ENCODE measurements at regions not wholly inside any gene's neighbourhood (a gene's known extent, or its start where the extent isn't known, plus 50 kb on each side); places are given as distances from the start of the nearest gene placed in this dataset.
A peak's percentile ranks its signal among the peaks of the same experiment; 100 is the strongest.
"Not testable (repeated sequence)": the region's sequence is repeated elsewhere in the genome, so short reads cannot be mapped to it uniquely, and the experiment has no call there.

DNA sequence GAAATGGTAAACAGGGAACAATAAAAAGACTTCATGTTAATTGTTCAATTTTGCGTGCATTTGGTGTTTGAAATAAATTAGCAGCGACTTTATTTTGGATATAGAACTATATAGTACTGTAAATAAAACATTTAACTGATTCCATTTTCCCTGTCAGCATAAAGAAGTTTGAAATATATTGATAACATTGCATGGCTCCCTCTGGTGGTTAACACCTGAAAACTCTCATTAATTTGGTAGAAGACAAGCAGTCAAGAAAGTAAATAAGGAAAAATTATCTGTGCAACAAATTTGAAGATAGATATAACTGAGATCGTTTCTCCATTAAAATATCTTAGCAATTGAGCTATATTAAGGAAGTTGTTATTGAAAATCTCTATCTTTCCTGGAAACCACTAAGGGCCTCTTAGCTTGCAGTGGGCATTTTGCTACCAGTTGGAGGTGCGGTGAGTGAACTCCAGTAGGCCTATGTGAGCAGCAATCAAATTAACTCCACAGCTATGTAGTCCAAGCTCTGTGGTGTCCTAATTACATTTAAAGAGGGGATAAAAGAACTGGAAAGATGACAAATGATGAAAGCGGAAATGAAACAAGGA is 435.7 kb upstream of the FKBP1C start:
- DNase-seq, result peak; percentile 47
- Histone ChIP-seq H3K18ac (ENCODE audit: low read length) (peak overlapping the region; percentile 28), H4K5ac (ENCODE audit: low read length) (no peak overlapping the region), H3K4me2 (ENCODE audit: low read length) (no peak overlapping the region), H3K23ac (ENCODE audit: low read length) (no peak overlapping the region), H3K79me1 (ENCODE audit: low read length) (no peaks in the 10 kb centered on the region), H3K9ac (ENCODE audit: low read length) (no peak overlapping the region), H3K27me3 (ENCODE audit: insufficient read depth, low read length, poor library complexity) (no peaks in the 10 kb centered on the region), H3K4me1 (ENCODE audit: control insufficient read depth, low read depth, low read length) (no peaks in the 10 kb centered on the region), H3K36me3 (ENCODE audit: control insufficient read depth, insufficient read depth, low read length) (no peaks in the 10 kb centered on the region), H2AK5ac (ENCODE audit: low read length) (no peak overlapping the region), H4K8ac (ENCODE audit: low read depth, low read length) (no peak overlapping the region), H3K4ac (ENCODE audit: low read depth, low read length) (no peak overlapping the region), H2BK120ac (ENCODE audit: low read depth, low read length) (no peak overlapping the region), H2BK5ac (ENCODE audit: low read length) (no peak overlapping the region), H3K56ac (ENCODE audit: low read length) (no peak overlapping the region), H3K79me2 (ENCODE audit: control insufficient read depth, insufficient read depth, low read length) (no peaks in the 10 kb centered on the region), H3K27ac (ENCODE audit: low read depth, low read length) (no peak overlapping the region), H3K4me3 (ENCODE audit: low read length) (no peak overlapping the region), H2BK15ac (replicated peaks; ENCODE audit: low read depth) (no peak overlapping the region)
- no CpG with 5 or more reads among the region's 5 CpGs for WGBS (ENCODE audit: extremely low coverage, insufficient coverage, low lambda C conversion rate)

DNA sequence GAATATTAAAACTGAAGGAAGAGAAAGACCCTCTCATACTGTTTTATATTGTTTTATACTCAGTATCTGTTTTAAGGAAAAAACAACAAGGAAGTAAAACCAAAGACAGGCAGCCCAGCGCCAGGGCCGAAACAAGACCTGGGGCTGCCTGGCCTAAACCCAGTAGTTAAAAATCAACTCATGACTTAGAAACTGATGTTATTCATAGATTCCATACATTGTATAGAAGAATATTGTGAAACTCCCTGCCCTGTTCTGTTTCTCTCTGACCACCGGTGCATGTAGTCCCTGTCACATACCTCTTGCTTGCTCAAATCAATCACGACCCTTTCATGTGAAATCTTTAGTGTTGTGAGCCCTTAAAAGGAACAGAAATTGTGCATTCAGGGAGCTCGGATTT is 445.1 kb upstream of the FKBP1C start:
- H3K4me1 ChIP-seq (ENCODE audit: control insufficient read depth, low read depth, low read length); H3K27ac ChIP-seq (ENCODE audit: low read depth, low read length); H3K23ac ChIP-seq (ENCODE audit: low read length); DNase-seq; H3K4me2 ChIP-seq (ENCODE audit: low read length); H3K79me1 ChIP-seq (ENCODE audit: low read length); H3K79me2 ChIP-seq (ENCODE audit: control insufficient read depth, insufficient read depth, low read length); H2BK15ac ChIP-seq (replicated peaks; ENCODE audit: low read depth); H3K18ac ChIP-seq (ENCODE audit: low read length); H4K8ac ChIP-seq (ENCODE audit: low read depth, low read length); H3K4me3 ChIP-seq (ENCODE audit: low read length); H2AK5ac ChIP-seq (ENCODE audit: low read length); H4K5ac ChIP-seq (ENCODE audit: low read length); H3K27me3 ChIP-seq (ENCODE audit: insufficient read depth, low read length, poor library complexity); H3K9ac ChIP-seq (ENCODE audit: low read length); H3K4ac ChIP-seq (ENCODE audit: low read depth, low read length); H3K36me3 ChIP-seq (ENCODE audit: control insufficient read depth, insufficient read depth, low read length): not testable (repeated sequence)
- Histone ChIP-seq H3K56ac (ENCODE audit: low read length) (peak overlapping the region; percentile 26), H2BK120ac (ENCODE audit: low read depth, low read length) (peak overlapping the region; percentile 96), H2BK5ac (ENCODE audit: low read length) (peak overlapping the region; percentile 25)
- WGBS (ENCODE audit: extremely low coverage, insufficient coverage, low lambda C conversion rate), result no CpG with 5 or more reads among the region's 5 CpGs

DNA sequence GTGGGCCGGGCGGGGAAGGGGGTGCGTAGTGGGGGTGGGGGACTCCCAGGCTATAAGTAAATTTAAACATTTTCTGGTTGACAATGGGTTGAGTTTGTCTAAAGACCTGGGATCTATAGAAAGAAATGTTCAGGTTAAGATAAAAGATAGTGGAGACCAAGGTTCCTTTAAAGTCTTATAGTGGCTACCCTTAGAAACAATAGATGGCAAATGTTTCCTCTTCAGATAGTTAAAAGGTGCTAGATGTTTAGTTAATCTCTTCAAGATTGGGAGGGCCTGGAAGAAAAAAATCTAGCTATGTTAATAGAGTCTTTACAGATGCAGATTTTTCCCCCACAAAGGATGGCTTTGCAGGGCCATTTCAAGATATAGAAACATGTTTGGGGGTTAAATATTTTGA is 446.4 kb upstream of the FKBP1C start:
- H4K8ac ChIP-seq (ENCODE audit: low read depth, low read length), result no peak overlapping the region
- H3K56ac ChIP-seq (ENCODE audit: low read length), result no peak overlapping the region
- no peak overlapping the region for H3K9ac ChIP-seq (ENCODE audit: low read length)
- H2AK5ac ChIP-seq (ENCODE audit: low read length), result no peak overlapping the region
- H3K36me3 ChIP-seq (ENCODE audit: control insufficient read depth, insufficient read depth, low read length), result no peaks in the 10 kb centered on the region
- WGBS (ENCODE audit: extremely low coverage, insufficient coverage, low lambda C conversion rate), result no CpG with 5 or more reads among the region's 3 CpGs
- peak overlapping the region; percentile 87 for H3K4ac ChIP-seq (ENCODE audit: low read depth, low read length)
- H4K5ac ChIP-seq (ENCODE audit: low read length), result no peak overlapping the region
- peak overlapping the region; percentile 82 for H2BK120ac ChIP-seq (ENCODE audit: low read depth, low read length)
- no peaks in the 10 kb centered on the region for H3K79me1 ChIP-seq (ENCODE audit: low read length)
- H3K4me1 ChIP-seq (ENCODE audit: control insufficient read depth, low read depth, low read length), result no peaks in the 10 kb centered on the region
- no peaks in the 10 kb centered on the region for H3K27me3 ChIP-seq (ENCODE audit: insufficient read depth, low read length, poor library complexity)
- H3K27ac ChIP-seq (ENCODE audit: low read depth, low read length), result no peak overlapping the region
- H3K4me2 ChIP-seq (ENCODE audit: low read length), result no peak overlapping the region
- no peak overlapping the region for H3K23ac ChIP-seq (ENCODE audit: low read length)
- H2BK15ac ChIP-seq (replicated peaks; ENCODE audit: low read depth), result no peak overlapping the region
- peak overlapping the region; percentile 80 for H3K18ac ChIP-seq (ENCODE audit: low read length)
- no peaks in the 10 kb centered on the region for H3K79me2 ChIP-seq (ENCODE audit: control insufficient read depth, insufficient read depth, low read length)
- H3K4me3 ChIP-seq (ENCODE audit: low read length), result no peak overlapping the region
- peak; percentile 91 for DNase-seq
- H2BK5ac ChIP-seq (ENCODE audit: low read length), result no peak overlapping the region

DNA sequence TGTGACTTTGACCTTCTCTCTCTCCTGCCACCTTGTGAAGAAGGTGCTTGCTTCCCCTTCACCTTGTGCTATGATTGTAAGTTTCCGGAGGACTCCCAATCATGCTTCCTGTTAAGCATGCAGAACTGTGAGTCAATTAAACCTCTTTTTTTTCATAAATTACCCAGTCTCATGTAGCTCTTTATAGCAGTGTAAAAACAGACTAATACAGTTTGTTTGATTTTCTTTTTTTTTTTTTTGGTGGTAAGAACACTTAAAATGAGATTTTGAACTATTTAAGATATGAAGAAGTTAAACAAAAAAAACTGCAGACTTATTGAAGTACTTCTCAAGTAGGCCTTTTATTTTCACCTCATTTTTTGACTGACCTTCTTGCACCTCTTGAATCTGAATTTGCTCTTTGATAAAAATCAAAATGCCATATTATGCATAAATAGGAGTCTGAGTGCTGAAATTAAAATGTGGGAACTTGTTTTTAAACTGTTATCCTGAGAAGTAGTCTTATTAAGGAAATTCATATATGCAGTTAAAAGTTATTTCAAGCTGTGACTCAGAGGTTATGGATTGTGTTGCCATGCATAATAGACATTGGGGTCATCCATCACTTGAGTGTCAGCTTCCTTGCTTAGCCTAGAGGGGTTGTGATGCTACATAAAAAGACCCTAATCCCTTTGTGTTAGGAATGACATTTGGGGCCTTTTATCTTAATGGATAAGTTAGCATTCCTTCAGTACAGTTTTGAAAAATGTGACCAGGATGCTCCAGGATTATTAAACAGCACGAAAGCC is 447.9 kb upstream of the FKBP1C start:
- H3K18ac ChIP-seq (ENCODE audit: low read length), result peak overlapping the region; percentile 60
- no peak overlapping the region for H2BK120ac ChIP-seq (ENCODE audit: low read depth, low read length)
- H3K27ac ChIP-seq (ENCODE audit: low read depth, low read length), result no peak overlapping the region
- no CpG with 5 or more reads among the region's 2 CpGs for WGBS (ENCODE audit: extremely low coverage, insufficient coverage, low lambda C conversion rate)
- no peaks in the 10 kb centered on the region for H3K4me1 ChIP-seq (ENCODE audit: control insufficient read depth, low read depth, low read length)
- peak overlapping the region; percentile 33 for H2BK5ac ChIP-seq (ENCODE audit: low read length)
- H3K4me2 ChIP-seq (ENCODE audit: low read length), result no peak overlapping the region
- H4K8ac ChIP-seq (ENCODE audit: low read depth, low read length), result no peak overlapping the region
- H4K5ac ChIP-seq (ENCODE audit: low read length), result no peak overlapping the region
- H2AK5ac ChIP-seq (ENCODE audit: low read length), result no peak overlapping the region
- H3K79me1 ChIP-seq (ENCODE audit: low read length), result no peaks in the 10 kb centered on the region
- no peak overlapping the region for H3K4me3 ChIP-seq (ENCODE audit: low read length)
- H3K56ac ChIP-seq (ENCODE audit: low read length), result no peak overlapping the region
- H3K23ac ChIP-seq (ENCODE audit: low read length), result no peak overlapping the region
- peak; percentile 9 for DNase-seq
- no peaks in the 10 kb centered on the region for H3K27me3 ChIP-seq (ENCODE audit: insufficient read depth, low read length, poor library complexity)
- H3K4ac ChIP-seq (ENCODE audit: low read depth, low read length), result no peak overlapping the region
- no peaks in the 10 kb centered on the region for H3K79me2 ChIP-seq (ENCODE audit: control insufficient read depth, insufficient read depth, low read length)
- peak overlapping the region; percentile 85 for H2BK15ac ChIP-seq (replicated peaks; ENCODE audit: low read depth)
- no peaks in the 10 kb centered on the region for H3K36me3 ChIP-seq (ENCODE audit: control insufficient read depth, insufficient read depth, low read length)
- no peak overlapping the region for H3K9ac ChIP-seq (ENCODE audit: low read length)

DNA sequence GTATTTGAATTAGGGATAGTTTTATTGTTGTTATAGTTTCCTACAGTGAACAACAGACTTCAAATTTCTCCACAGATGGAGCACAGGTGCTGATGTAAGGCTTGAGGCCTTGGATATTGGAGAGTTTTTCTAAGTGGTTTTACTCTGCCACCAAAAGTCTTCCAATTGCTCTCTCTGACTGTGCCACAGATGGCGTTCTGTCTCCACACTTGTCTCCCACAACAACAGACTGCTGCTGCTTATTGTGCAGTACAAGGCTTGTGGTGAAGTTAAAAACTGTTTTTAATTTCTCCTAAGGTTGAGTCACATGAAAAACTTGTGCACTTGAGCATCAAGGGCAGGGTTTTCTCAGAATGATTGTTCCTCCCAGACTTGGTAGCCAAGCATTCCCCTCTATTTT is 460.9 kb upstream of the KHDRBS2 start:
- Histone ChIP-seq H2BK15ac (replicated peaks; ENCODE audit: low read depth) (no peak overlapping the region), H3K56ac (ENCODE audit: low read length) (no peak overlapping the region), H4K5ac (ENCODE audit: low read length) (no peak overlapping the region), H2BK120ac (ENCODE audit: low read depth, low read length) (no peak overlapping the region), H3K79me2 (ENCODE audit: control insufficient read depth, insufficient read depth, low read length) (no peaks in the 10 kb centered on the region), H3K4ac (ENCODE audit: low read depth, low read length) (no peak overlapping the region), H3K4me1 (ENCODE audit: control insufficient read depth, low read depth, low read length) (no peaks in the 10 kb centered on the region), H3K79me1 (ENCODE audit: low read length) (no peaks in the 10 kb centered on the region), H3K27ac (ENCODE audit: low read depth, low read length) (no peak overlapping the region), H3K9ac (ENCODE audit: low read length) (no peak overlapping the region), H3K4me3 (ENCODE audit: low read length) (no peak overlapping the region), H3K4me2 (ENCODE audit: low read length) (no peak overlapping the region), H3K27me3 (ENCODE audit: insufficient read depth, low read length, poor library complexity) (no peaks in the 10 kb centered on the region), H2AK5ac (ENCODE audit: low read length) (no peak overlapping the region), H3K18ac (ENCODE audit: low read length) (no peak overlapping the region), H3K36me3 (ENCODE audit: control insufficient read depth, insufficient read depth, low read length) (no peaks in the 10 kb centered on the region), H4K8ac (ENCODE audit: low read depth, low read length) (no peak overlapping the region), H3K23ac (ENCODE audit: low read length) (no peak overlapping the region), H2BK5ac (ENCODE audit: low read length) (no peak overlapping the region)
- DNase-seq, result peak; percentile 11
- WGBS (ENCODE audit: extremely low coverage, insufficient coverage, low lambda C conversion rate), result no CpG with 5 or more reads among the region's 1 CpG

DNA sequence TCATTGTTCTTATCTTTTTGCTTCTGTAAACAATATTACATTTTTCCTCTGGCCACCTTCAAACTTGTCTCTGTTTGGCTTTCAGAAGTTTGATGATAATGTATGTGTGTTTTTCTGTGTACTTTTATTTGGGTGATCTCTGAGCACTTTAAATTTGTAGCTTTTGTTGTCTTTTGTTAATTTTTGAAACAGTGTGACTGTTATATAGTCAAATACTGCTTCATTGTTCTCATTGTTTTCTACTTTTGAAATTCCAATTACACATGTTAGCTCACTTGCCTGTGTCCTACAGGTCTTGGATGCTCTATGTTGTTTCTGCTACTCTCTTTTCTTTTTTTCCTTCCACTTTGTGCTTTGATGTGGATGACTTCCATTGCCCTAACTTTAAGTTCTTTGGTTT is 460.1 kb upstream of the KHDRBS2 start:
- no peaks in the 10 kb centered on the region for H3K4me1 ChIP-seq (ENCODE audit: control insufficient read depth, low read depth, low read length)

More for the DNA sequence above, 460.1 kb upstream of the KHDRBS2 start:
- no peak overlapping the region for H3K9ac ChIP-seq (ENCODE audit: low read length)
- no peak overlapping the region for H3K4ac ChIP-seq (ENCODE audit: low read depth, low read length)
- no peak overlapping the region for H2BK120ac ChIP-seq (ENCODE audit: low read depth, low read length)
- H2BK15ac ChIP-seq (replicated peaks; ENCODE audit: low read depth), result no peak overlapping the region
- no peak overlapping the region for H3K27ac ChIP-seq (ENCODE audit: low read depth, low read length)
- H3K18ac ChIP-seq (ENCODE audit: low read length), result no peak overlapping the region
- H4K8ac ChIP-seq (ENCODE audit: low read depth, low read length), result no peak overlapping the region
- no peak for DNase-seq
- no peak overlapping the region for H2AK5ac ChIP-seq (ENCODE audit: low read length)
- no peak overlapping the region for H3K4me2 ChIP-seq (ENCODE audit: low read length)
- no peak overlapping the region for H3K4me3 ChIP-seq (ENCODE audit: low read length)
- no peaks in the 10 kb centered on the region for H3K79me2 ChIP-seq (ENCODE audit: control insufficient read depth, insufficient read depth, low read length)
- H4K5ac ChIP-seq (ENCODE audit: low read length), result no peak overlapping the region
- H2BK5ac ChIP-seq (ENCODE audit: low read length), result no peak overlapping the region
- no peak overlapping the region for H3K23ac ChIP-seq (ENCODE audit: low read length)
- no peak overlapping the region for H3K56ac ChIP-seq (ENCODE audit: low read length)
- H3K79me1 ChIP-seq (ENCODE audit: low read length), result no peaks in the 10 kb centered on the region
- H3K27me3 ChIP-seq (ENCODE audit: insufficient read depth, low read length, poor library complexity), result no peaks in the 10 kb centered on the region
- no peaks in the 10 kb centered on the region for H3K36me3 ChIP-seq (ENCODE audit: control insufficient read depth, insufficient read depth, low read length)

Measured in mesendoderm (in vitro differentiated cells).